COLO668 (cell line): ENCODE measurements at regions not wholly inside any gene's neighbourhood (a gene's known extent, or its start where the extent isn't known, plus 50 kb on each side); places are given as distances from the start of the nearest gene placed in this dataset.
"Not testable (repeated sequence)": the region's sequence is repeated elsewhere in the genome, so short reads cannot be mapped to it uniquely, and the experiment has no call there.

ENCODE experiments used
- DNase-seq: peaks from one replicate; lab custom pipeline; 2025; ENCODE audit not compliant: unreplicated experiment; lab: John Stamatoyannopoulos, UW

DNA sequence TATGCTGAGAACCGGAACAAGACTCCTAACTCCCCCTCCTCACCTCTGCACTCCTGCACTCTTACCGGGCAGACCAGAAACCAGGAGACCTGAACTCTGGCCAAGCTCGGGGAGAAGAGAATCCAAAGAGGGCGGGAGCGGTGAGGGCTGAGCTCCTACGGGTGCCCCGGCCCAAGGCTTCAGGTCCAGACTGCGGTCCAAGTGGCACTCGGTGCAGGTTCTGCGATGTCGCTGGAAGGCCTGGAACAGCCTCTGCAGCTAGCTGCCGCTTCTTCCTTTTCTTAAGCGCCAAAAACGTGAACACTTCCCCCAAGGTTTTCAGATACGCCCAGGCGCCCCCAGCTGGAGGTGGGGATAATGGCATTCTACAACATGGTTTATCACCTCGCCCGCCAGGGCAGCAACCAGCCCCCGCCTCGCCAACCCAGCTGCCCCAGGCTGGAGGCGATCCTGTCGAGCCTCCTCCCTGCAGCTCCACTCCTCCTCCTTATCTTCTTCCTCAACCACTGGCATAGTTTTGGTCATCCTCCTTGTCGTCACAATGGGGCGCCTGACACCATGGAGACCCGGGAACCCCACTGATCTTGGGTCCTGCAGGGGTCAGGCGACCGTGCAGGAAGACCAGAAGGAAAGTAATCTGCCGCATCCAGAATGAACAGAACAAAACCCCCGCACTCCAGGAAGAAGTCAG is 1735.9 kb downstream of the TP53TG3F start:
- DNase-seq = no peak

DNA sequence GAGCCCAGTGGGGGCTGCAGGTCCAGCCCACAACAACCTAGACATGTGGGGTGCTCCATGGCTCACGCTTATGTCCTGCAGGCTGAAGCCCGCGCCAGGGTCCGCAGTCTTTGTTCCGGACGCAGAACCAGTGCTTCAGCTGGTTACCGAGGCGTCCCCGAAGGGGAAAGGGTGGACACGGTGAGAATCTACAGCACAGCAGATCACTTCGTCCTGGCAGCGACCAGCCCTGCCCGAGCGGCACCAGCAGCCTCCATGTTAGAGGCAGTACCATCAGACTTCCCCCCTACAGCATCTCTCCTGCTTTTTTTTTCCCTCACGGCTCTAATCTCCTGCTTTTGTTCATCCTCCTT is 1736.4 kb downstream of the TP53TG3F start:
- no peak for DNase-seq

- no peak for DNase-seq
Observed at GRCh38 chr16:35196313-35196712, 1736.9 kb downstream of the TP53TG3F start.

DNA sequence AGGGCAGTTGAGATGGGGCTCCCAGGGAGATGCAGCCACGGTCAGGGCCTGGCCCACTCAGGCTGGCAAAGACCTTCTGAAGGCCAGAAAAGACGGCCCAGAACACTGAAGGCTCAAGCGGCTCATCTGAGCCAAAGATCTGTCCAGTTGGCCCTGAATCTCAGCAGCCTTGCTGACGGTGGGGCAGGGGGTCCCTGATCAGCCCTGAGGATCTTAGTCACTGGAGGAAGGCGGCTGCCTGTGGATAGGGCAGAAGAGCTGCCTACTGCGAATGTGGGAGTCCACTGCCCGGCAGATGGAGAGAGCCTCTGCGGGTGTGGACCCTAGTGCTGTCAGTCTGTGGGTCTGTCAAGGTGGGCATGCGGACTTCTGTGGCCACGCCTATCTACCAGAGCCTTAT is 1738.2 kb downstream of the TP53TG3F start:
- no peak for DNase-seq

- DNase-seq = no peak
Observed at GRCh38 chr16:35198223-35199199, 1739.1 kb downstream of the TP53TG3F start.

DNA sequence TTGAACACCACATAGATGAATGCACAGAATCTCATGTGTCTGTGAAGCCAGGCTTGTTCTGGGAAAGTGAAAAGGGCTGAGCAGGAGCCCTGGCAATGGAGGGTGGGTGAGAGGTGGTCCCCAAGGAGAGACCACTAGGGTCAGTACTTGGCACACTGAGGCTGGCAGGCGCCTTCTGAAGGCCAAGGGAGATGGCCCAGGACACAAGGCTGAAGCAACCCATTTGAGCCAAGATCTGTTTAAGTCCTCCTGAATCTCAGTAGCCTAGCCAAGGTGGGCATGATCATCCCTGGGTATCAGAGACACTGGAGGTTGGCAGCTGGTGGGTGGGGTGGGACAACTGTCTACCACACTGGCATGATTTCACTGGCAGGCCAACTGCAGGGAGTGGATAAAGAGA is 1741.2 kb downstream of the TP53TG3F start:
- no peak for DNase-seq

- no peak for DNase-seq
Observed at GRCh38 chr16:35201151-35201550, 1741.7 kb downstream of the TP53TG3F start.

DNA sequence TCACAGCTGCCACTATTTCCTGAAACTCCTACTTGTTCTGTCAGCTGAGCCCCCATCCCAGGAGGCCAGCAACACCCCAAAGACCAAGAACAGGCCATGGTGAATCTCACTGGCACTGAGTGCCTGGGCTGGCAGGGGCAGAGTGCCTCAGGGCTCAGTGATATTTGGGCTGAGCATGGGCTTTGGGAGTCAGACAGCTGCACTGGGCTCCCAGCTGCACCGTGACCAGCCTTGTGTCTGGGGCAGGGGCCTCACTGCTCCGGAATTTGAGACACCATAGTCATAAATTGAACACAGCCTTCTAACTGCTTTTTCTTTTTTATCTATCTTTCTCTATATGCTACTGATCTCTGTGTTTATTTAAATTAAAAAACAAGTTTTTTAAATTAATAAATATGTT is 1744.2 kb downstream of the TP53TG3F start:
- no peak for DNase-seq

DNA sequence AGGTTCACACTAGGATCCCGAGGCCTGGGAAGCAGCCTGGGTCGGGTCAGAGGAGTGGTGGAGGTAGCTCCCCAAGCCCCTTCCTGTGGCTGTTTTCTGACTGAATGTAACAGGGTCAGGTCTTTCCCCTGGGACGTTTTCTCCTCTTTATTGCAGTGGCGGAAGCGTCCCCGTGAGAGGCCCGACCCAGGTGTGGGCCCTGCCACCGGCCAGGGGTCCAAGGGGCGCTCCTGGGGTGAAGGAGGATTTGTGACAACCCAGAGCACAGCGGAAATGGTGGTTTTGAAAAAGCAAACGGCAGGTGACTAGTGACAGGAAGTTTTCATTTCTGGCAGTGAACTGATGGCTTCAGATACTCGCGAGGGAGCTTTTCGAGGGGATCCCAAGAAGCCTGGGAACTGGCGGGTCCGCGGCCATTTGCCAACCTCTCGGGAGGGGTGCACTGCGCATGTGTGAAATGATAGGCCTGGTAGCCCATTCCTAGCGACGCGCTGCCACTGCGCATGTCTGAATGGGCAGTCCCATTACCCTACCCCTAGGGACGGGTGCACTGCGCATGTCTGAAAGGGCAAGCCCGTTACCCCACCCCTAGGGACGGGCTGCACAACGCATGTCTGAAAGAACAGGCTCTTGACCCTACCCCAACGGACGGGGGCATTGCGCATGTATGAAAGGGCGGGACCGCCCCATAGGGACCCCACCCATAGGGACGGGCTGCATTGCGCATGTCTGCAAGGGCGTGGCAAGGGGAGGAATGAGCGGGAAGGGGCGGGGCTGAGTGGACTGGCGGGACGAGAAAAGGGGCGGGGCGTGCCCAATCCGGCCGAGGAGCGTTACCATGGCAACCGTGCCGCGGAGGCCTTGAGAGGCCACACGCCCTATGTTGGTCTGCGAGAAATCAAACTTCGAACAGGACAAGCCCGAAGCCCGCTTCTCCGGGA is 1747.9 kb downstream of the TP53TG3F start:
- no peak for DNase-seq

GRCh38 chr16:35208001-35208935 is 1748.9 kb downstream of the TP53TG3F start:
- DNase-seq = no peak

DNA sequence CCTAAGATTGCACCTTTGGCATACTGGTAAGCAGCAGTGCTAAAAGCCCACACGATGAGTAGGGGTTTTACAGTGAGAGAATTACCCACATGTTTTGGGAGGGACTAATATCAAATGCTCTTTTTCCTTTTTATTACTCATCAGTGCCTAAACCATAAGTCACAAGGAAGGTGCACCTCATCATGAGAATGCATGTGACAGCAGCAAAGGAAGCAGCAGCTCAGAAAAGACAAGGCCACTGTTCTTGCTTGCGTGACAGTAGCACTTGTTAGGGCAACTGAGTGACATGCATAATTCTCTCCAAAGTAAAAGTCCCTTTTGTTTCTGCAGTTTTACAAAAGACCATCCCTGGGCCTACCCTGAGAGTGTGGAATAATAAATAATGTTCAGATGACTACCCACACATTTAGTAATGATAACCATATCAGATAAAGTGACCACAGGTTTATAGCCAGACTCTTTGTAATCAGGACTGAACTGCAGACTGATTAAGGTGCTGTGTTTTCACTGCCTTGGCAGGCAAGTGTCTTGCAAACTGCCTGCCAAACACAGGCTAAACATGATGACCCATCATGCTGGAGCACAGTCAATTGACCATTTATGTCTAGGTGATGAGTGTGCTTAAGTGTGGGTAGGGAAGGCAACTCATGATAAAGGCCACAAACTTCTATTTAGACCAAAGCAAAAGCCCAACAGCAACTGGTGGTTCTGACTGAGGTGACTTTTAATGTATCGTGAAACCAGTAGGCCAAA is 1751.4 kb downstream of the TP53TG3F start:
- DNase-seq = no peak

- DNase-seq = no peak
Observed at GRCh38 chr16:35214840-35215239, 1755.4 kb downstream of the TP53TG3F start.

GRCh38 chr16:35215287-35215686 is 1755.9 kb downstream of the TP53TG3F start:
- no peak for DNase-seq

DNA sequence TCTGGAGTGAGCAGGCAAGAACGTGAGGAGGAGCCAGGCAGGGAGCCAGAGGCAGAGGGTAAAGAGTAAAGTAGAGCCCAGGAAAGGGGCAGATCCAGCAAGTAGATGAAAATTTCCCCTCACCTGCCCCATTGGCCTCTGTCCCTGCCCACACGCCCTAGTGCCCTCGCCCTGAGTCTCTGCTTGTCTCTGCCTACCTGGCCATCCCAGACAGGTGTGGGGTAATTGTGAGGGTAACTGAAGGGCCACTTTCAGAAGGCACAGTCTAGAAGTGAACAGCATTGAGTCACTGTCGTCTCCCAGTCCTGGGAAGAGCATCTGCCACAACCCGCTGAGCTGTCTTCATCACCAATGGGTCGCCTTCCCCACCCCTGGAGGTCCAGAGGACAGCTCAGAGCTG is 1756.8 kb downstream of the TP53TG3F start:
- DNase-seq = not testable (repeated sequence)

DNA sequence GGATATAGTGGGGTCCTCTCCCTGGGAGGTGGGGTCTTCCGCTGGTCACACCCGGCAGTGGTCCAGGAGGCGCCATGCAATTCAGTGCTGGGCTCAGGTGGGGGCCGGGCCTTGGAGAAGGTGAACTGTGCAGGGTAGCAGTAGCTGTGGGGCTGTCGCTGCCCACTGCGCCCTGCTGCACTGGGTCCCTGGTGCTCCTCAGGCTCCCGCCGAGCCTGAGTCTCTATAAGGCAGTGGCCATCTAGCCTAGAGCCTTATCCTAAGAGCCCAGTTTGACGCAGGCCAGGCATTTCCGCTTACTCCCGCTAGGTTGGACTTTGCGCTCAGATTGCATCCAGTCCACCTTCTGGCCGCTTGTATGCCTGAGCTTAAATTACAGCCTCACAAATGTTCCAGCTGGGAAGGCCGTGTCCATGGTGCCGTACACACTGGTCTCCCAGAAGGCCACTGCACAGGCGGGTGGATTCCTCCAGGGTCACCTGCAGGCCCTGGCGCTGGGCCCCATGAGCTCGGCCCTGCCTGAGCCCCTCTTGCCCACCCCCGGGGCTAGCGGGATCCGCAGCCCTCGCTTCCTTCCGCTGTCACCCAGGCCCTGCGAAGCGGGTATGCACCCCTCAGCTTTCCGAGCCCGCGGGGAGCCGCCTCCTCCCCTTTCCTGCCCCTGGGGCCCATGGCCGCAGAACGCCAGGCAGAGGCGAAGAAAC is 1762.2 kb downstream of the TP53TG3F start:
- DNase-seq = no peak

DNA sequence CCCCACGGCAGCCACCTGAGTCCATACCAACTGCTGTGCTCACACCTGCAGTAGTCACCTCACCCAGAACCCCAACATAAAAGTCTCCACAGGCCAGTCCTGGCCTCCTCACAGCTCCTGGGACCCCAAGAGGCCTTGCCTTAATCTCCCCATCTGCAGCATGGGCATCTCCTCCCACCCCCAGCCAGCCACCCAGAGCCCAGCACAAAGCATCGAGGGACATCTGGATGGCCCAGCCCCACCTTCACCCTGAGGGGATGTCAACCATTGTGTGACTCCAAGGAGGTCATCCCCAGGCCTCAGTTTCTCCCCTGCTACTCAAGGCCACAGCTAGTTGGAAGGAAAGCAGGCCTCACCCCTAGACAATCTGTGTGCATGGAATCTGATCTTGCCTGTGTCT is 1775.3 kb downstream of the TP53TG3F start:
- no peak for DNase-seq

DNA sequence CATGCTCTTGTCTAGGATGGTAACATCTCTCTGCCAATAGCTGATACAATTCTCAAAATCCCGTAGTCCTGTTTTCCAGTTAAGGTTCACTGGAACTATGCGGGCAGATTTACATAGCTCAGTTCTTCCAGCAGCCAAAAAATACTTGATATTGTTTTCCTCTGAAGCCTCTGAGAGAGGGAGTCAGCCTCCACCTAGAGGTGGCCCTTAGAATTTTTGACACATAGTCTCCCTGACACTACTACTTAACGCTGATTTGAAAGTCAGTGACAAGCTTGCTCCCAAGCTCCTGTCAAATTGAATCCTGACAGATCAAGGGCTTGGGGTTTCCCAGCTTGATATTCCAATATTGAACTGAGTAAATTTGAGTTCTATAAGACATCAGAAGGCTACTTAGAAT is 1780.1 kb downstream of the TP53TG3F start:
- no peak for DNase-seq

DNA sequence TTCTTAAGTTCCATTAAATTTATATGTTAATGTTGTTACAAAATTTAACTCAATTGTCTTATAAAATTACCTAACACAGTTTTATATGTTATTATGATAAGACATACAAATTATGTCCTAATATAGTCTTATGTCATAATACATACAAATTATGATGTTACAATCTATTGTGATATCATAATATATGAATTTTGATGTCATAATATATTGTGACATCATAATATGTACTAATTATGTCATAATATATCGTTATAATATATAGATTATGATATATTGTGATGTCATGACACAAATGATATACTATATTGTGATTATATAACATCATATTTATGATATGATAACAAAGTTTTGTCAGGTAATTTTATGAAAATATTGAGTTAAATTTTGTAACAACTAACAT is 1789.6 kb downstream of the TP53TG3F start:
- DNase-seq = no peak
